Stimulated activated CD4-positive, alpha-beta T cell treated with anti-CD3 and anti-CD28 coated beads, Interleukin-2, amount 100 ng/mL, for 24 hours (primary cell): ENCODE measurements at regions not wholly inside any gene's neighbourhood (a gene's known extent, or its start where the extent isn't known, plus 50 kb on each side); places are given as distances from the start of the nearest gene placed in this dataset.

Experiments
- DNase-seq, 2 donors: peaks; one replicate each; pipeline ENCODE4 v3.0.0-alpha.2; 2020

DNA sequence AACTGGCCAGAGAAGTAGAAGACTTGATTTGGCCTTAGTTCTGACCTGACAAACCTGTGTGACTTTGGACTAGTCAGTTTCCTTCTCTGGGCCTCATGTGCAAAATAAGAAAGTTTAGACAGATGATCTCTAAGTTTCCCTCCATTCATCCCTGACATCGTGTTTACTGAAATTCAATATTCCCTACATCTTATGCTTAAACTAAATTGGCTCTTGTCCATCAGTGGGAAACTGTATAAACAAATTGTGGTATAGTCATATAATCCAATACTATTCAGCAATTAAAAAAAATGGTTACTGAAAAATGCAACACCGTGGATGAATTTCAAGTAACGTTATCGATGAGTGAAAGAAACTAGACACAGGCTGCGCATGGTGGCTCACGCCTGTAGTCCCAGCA lies 64.4 kb upstream of the HRH1 start:
- no peak for DNase-seq

DNA sequence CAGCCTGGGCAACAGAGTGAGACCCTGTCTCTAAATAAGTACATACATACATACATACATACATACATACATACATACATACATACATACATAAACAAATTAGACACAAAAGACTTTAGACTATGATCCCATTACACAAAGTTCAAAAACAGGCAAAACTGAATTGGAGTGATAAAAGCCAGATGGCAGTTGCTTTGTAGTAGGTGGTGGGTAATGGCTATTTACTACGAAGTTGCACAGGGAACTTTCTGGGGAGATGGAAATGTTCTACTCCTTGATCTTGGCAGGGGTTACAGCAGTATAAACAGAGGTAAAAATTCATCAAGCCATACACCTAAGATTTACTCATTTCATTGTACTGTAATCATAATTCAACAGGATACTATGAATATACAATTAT lies 63.7 kb upstream of the HRH1 start:
- no peak for DNase-seq

DNA sequence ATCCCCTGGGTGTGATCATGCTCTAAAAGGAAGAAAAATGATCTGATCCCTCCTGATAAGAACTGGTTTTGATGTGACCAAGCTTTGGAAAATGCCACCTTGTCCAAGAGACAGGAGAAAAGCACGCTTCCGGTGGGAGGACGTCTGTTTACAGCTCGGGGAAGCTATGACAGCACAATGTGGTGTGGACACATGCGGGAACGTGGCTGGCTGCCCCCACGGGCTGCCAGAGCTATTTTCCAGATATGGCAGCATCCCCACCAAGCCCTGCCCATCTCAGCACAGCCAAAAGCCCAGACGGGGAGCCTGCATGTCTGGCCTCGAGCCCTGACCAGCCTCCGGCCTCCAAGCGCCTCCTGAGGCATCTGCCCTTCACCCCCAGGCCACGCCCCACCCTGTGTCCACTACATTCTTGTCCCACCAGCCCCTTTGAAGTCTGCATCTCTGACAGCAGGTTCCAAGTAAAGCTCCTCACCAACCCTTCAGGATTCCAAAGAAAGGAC lies 63.2 kb upstream of the HRH1 start:
- DNase-seq: no peak

DNA sequence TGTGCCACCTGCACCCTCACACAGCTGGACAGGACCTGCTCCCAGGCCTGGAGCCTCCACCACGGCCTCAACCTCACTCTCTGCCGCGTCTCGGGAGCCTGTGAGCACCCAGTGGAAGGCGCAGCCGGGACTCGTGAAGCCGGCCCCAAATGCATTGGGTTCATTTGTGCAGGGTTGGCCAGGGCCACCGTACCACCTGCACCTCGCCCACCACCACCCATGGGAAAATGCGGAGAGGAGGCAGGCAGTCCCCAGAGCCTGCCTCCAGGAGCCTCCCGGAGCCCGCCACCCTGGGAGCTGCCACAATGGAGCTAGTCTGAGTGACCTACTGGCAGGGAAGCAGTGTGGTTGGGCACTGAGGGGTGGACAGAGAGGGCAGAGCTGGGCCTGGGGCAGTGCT lies 62.5 kb upstream of the HRH1 start:
- DNase-seq: no peak

DNA sequence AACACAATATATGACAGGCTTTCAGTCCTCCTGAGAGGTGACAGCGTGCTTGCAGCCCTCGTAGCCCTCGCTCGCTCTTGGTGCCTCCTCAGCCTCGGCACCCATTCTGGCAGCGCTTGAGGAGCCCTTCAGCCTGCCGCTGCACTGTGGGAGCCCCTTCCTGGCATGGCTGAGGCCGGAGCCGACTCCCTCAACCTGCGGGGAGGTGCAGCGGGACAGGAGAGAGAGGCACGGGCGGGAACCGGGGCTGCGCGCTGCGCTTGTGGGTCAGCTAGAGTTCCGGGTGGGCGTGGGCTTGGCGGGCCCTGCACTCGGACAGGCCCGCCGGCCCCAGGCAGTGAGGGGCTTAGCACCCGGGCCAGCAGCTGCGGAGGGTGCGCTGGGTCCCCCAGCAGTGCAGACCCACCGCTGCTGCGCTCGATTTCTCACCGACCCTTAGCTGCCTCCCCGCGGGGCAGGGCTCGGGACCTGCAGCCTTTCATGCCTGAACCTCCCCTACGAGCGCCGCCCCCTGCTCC lies 60.4 kb upstream of the HRH1 start:
- no peak for DNase-seq

DNA sequence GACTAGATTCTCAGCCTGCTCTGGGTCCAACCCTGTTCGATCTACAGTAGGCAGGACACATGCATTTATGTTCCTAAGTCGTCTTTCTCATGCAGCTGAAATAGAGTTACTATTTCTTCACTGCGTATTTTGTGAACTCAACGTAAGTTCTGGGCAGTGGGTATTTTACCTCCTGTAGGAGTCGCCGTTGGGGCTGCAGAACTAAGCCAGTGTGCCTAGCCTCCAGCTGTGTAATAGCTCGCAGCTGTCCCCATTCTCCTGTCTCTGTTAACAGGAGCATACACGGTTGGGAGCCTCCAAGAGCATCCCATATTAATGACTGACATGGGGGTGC lies 58.4 kb upstream of the HRH1 start:
- DNase-seq: no peak

DNA sequence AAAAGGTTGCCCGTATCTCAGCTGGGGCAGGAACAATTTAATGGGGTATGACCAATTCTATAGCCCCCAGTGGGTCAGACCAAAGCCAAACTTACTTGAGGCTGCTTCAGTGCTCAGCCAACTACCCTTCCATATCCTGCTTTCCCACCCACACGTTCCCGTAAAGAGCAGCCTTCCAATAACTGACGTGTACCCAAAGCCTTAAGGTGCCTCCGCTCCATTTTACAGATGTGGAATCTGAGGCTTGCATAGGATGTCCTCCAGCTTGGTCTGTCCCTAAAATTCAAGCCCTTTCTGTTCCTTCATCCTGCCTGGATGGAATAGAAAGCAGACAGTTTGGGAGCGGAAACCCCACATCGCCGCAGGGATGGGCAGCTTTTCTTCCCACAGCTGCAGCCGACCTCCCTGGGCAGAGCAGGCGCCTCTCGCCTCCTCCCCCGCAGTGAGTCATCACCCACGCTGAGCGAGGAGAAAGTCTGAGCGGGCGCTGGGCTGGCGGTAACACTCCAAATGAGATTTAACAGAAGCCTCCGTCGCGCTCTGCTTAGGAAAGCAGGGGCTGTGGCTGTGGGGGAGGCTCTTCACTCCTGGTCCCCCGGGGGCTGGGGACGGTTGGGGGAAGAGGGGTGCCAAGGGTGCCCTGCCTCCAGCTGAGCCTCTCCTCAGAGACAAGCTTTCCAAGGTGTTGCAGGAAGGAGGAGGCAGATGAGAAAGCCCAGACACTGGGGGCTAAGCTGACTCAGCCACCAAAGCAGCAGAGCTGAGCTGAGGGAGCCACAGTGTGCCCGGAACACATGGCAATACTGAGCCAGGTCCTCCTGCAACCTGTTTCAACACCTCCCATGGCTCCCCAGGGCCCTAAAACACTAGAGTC lies 57.8 kb upstream of the HRH1 start:
- peak; percentile 75 to 84 for DNase-seq

DNA sequence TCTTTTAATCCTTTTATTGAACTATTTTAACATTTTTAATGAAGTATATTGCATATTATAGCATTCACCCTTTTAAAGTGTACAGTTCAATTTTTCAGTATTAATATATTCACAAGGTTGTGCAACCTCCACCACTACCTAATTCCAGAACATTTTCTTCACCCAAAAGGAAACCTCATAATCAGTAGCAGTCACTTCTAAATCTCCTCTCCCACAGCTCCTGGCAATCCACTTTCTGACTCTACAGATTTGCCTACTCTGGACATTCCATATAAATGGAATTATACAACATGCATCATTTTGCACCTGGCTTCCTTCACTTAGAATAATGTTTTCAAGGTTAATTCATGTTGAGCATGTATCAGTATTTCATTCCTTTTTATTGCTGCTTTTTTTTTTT lies 55.0 kb upstream of the HRH1 start:
- no peak for DNase-seq
